K562 (cell line): ENCODE measurements at regions not wholly inside any gene's neighbourhood (a gene's known extent, or its start where the extent isn't known, plus 50 kb on each side); places are given as distances from the start of the nearest gene placed in this dataset.

Source experiments
- ATAC-seq: fragments of 200-7000 bp; cut with Tn5 transposase; 3 replicates; pipeline ENCODE4 v1.9.1; 2020; ENCODE audit warnings: moderate library complexity
- BruUV-seq: library from RNA; stranded (reverse); fragments of 400-500 nt; replicated peaks from 2 replicates; lab custom pipeline; 2021; lab: Mats Ljungman, UMichigan
- CTCF ChIA-PET: fragments of 300-600 bp; formaldehyde crosslinking; extraction: SDS; loops from one replicate; lab custom pipeline; 2021; ENCODE audit warnings: low intra/inter-chr PET ratio; lab: Yijun Ruan, JAX
- POLR2A ChIA-PET: fragments of 300-600, 350-650 bp; sonication (Branson Sonifier 250); formaldehyde crosslinking; extraction: SDS; loops from one replicate; lab custom pipeline; 2021; ENCODE audit warnings: antibody characterized with exemption, inconsistent platforms; lab: Yijun Ruan, JAX
- DNase-seq, 4 experiments: peaks; one replicate each; pipeline versions ENCODE4 v3.0.0 to v3.0.0-alpha.2; 2011 to 2018; ENCODE audit warnings: low spot score in 3 of 4, mixed read lengths in 3 of 4; ENCODE audit errors: extremely low read depth in 1 of 4
- FAIRE-seq: peaks from 2 replicates; lab custom pipeline; 2011; peaks lifted over from hg19 to GRCh38; lab: Jason Lieb, UNC
- H2AFZ ChIP-seq: 2 replicates; pipeline ENCODE4 v1.6.0; 2011; ENCODE audit warnings: low read depth, low read length, control low read depth, inconsistent platforms
- H3K27ac ChIP-seq: fragments of 200-600 bp; 3 replicates; pipeline ENCODE4 v1.8.0; 2011; ENCODE audit warnings: low read depth, mild to moderate bottlenecking, control low read depth, inconsistent platforms, low read length, moderate library complexity, mixed read lengths; ENCODE audit errors: extremely low read depth
- H3K27me3 ChIP-seq, 2 experiments: fragments of 300-600 bp in 1 of 2; 2 replicates in 1 of 2; 3 replicates in 1 of 2; pipeline versions ENCODE4 v1.6.0 to v1.8.0; 2011; ENCODE audit warnings: inconsistent platforms in 2 of 2, low read length in 2 of 2, mild to moderate bottlenecking in 1 of 2, mixed read lengths in 1 of 2, moderate library complexity in 1 of 2; ENCODE audit not compliant: control insufficient read depth in 2 of 2, insufficient read depth in 2 of 2
- H3K36me3 ChIP-seq: fragments of 300-600 bp; 3 replicates; pipeline ENCODE4 v1.8.0; 2011; ENCODE audit warnings: mild to moderate bottlenecking, low read length, inconsistent platforms; ENCODE audit not compliant: control insufficient read depth, insufficient read depth
- H3K4me1 ChIP-seq, 2 experiments: fragments of 200-600 bp in 1 of 2; replicated peaks in 1 of 2; 2 replicates in 1 of 2; 3 replicates in 1 of 2; pipeline versions ENCODE4 v1.5.1 to v1.8.0; 2011; ENCODE audit warnings: inconsistent platforms in 2 of 2, low read length in 2 of 2, mild to moderate bottlenecking in 1 of 2, mixed read lengths in 1 of 2, moderate library complexity in 1 of 2; ENCODE audit not compliant: control insufficient read depth in 2 of 2, insufficient read depth in 2 of 2
- H3K4me2 ChIP-seq: 2 replicates; pipeline ENCODE4 v1.6.1; 2011; ENCODE audit warnings: low read length, control low read depth, inconsistent platforms, mixed read lengths; ENCODE audit not compliant: insufficient read depth
- H3K4me3 ChIP-seq: fragments of 200-600 bp; sonication (generic), shearing (Covaris generic); 2 replicates; pipeline ENCODE4 v1.5.1; 2016; ENCODE audit warnings: control low read depth, inconsistent platforms
- H3K79me2 ChIP-seq: fragments of 200-600 bp; 3 replicates; pipeline ENCODE4 v1.8.0; 2011; ENCODE audit warnings: low read length, inconsistent platforms; ENCODE audit not compliant: control insufficient read depth, insufficient read depth
- H3K9ac ChIP-seq, 2 experiments: 2 replicates each; pipeline versions ENCODE4 v1.6.0 to v1.6.1; 2011; ENCODE audit warnings: low read depth in 2 of 2, low read length in 2 of 2, control low read depth in 1 of 2, inconsistent platforms in 1 of 2, mild to moderate bottlenecking in 1 of 2, mixed read lengths in 1 of 2; ENCODE audit not compliant: insufficient read depth in 1 of 2
- H3K9me1 ChIP-seq: one replicate; pipeline ENCODE4 v1.6.0; 2011; ENCODE audit warnings: inconsistent platforms, mild to moderate bottlenecking, low read length, moderate library complexity; ENCODE audit not compliant: control insufficient read depth, insufficient read depth
- H3K9me3 ChIP-seq: replicated peaks from 2 replicates; pipeline ENCODE4 v1.5.1; 2011; ENCODE audit warnings: low read depth, low read length, inconsistent platforms; ENCODE audit not compliant: control insufficient read depth, insufficient read depth
- H4K20me1 ChIP-seq: replicated peaks from 2 replicates; pipeline ENCODE4 v1.6.1; 2011; ENCODE audit warnings: low read length, inconsistent platforms, mixed read lengths; ENCODE audit not compliant: control insufficient read depth, insufficient read depth
- CCNT2 ChIP-seq: IDR thresholded peaks from 2 replicates; pipeline ENCODE4 v1.6.1; 2011; ENCODE audit warnings: borderline replicate concordance, low read depth, mild to moderate bottlenecking, moderate library complexity, mixed read lengths, low read length; ENCODE audit not compliant: insufficient read length; ENCODE audit errors: extremely low read depth
- FOXK2 ChIP-seq, 2 experiments: fragments of 450-650 bp; IDR thresholded peaks in 1 of 2; conservative IDR thresholded peaks in 1 of 2; 2 replicates each; pipeline ENCODE4 v1.6.1; 2016; ENCODE audit warnings: low read depth in 2 of 2, mild to moderate bottlenecking in 1 of 2
- KAT7 ChIP-seq: sonication (generic); formaldehyde crosslinking; IDR thresholded peaks from 2 replicates; pipeline ENCODE4 v1.8.0; 2022; ENCODE audit warnings: missing genetic modification reagents, mild to moderate bottlenecking, borderline replicate concordance
- MEF2A ChIP-seq: IDR thresholded peaks from 2 replicates; pipeline ENCODE4 v1.6.1; 2011; ENCODE audit warnings: low read depth, mild to moderate bottlenecking, low read length, moderate library complexity; ENCODE audit not compliant: control insufficient read depth
- NR2F6 ChIP-seq: fragments of 450-650 bp; formaldehyde crosslinking; IDR thresholded peaks from 2 replicates; pipeline ENCODE4 v1.4.0; 2020; ENCODE audit warnings: mild to moderate bottlenecking
- PPARD ChIP-seq: fragments of 250-450 bp; sonication (Bioruptor Pico); IDR thresholded peaks from 2 replicates; pipeline ENCODE4 v1.8.0; 2022; ENCODE audit warnings: inconsistent platforms, mild to moderate bottlenecking, moderate library complexity
- ZNF512 ChIP-seq: IDR thresholded peaks from 2 replicates; pipeline ENCODE4 v1.6.1; 2016; ENCODE audit warnings: missing genetic modification characterization, missing compliant biosample characterization
- WGBS: fragments of 100-300 bp; shearing (Covaris generic); methylation state at CpG from one replicate; pipeline ENCODE4 v1.1.6; 2016; ENCODE audit warnings: low coverage, mixed read lengths; ENCODE audit not compliant: insufficient coverage; ENCODE audit errors: missing lambda C conversion rate; 5-methylcytosine and 5-hydroxymethylcytosine counted together
- in situ Hi-C: fragments of 300-500 bp; cut with MboI; formaldehyde crosslinking; loops from 4 replicates; pipeline ENCODE4 v1.15.0; 2018; ENCODE audit warnings: inconsistent platforms, mixed read lengths
- intact Hi-C: fragments of 100-400 bp; cut with micrococcal nuclease; formaldehyde crosslinking; loops from 2 replicates; pipeline ENCODE4 v1.14.2; 2022
- TF ChIP-seq, protein P1 (sequence below): fragments of 450-650 bp; IDR thresholded peaks from 2 replicates; pipeline ENCODE4 v1.6.1; 2016; ENCODE audit warnings: mild to moderate bottlenecking, moderate library complexity

DNA sequence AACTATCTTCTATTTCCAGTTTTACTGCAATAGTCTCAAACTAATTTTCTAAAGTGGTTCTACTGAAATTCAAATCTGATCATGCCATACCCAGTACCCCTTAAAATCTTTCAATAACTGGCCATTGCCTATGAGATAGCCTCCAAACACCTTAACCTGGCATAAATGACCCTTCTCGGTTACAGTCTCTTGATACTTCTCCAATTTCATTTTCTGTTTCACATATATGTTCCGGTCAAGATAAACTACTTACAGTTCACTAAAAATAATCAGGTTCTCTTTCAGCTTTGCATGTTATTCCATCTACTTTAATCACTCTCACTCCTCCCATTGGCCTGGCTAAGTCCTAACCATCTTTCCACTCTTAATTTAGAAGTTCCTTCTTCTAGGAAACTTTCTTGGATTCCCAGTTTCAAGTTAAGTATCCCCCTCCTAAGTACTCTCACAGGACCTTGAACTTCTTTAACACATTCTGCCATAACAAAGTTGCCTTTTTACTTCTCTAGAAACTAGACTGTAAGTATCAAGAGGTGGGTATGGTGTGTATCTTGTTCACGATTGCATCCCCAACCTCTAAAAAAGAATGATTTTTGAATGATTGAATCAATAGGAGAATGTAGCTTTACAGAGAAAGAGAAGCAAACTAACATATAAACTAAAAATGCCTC is 110.2 kb upstream of the RBBP8 start:
- Histone ChIP-seq H3K79me2 (no peaks in the 10 kb centered on the region), H3K9ac (no peak overlapping the region), H4K20me1 (no peaks in the 10 kb centered on the region), H3K27ac (no peak overlapping the region), H3K9me1 (no peaks in the 10 kb centered on the region), H3K36me3 (no peaks in the 10 kb centered on the region), H3K4me1 (no peaks in the 10 kb centered on the region), H2AFZ (no peak overlapping the region), H3K9me3 (no peaks in the 10 kb centered on the region), H3K27me3 (no peaks in the 10 kb centered on the region; a peak in 2 of 5 replicates), H3K4me2 (no peak overlapping the region), H3K4me3 (no peak overlapping the region)
- intact Hi-C loops, result no loop called here
- DNase-seq, result no peak
- ATAC-seq, result no peak
- BruUV-seq, result no TSS peak
- ChIA-PET POLR2A (no interaction called here), CTCF (no interaction called here)
- FAIRE-seq, result no peak
- in situ Hi-C loops, result no loop called here
- WGBS, result 4% methylated on average over 3 of the region's 3 CpGs
- TF ChIP-seq FOXK2 (conservative IDR thresholded peaks at IDR 0.05 in 1 of 2, IDR thresholded peaks at IDR 0.05 in 1 of 2; ENCODE audit: low read depth in 2 of 2), result no peak
- no peak for TF ChIP-seq CCNT2
- TF ChIP-seq KAT7 (CRISPR knock-in tag), result no peak
- TF ChIP-seq PPARD (CRISPR knock-in tag), result no peak
- TF ChIP-seq NR2F6 (CRISPR knock-in tag), result no peak
- TF ChIP-seq, protein P1, sequence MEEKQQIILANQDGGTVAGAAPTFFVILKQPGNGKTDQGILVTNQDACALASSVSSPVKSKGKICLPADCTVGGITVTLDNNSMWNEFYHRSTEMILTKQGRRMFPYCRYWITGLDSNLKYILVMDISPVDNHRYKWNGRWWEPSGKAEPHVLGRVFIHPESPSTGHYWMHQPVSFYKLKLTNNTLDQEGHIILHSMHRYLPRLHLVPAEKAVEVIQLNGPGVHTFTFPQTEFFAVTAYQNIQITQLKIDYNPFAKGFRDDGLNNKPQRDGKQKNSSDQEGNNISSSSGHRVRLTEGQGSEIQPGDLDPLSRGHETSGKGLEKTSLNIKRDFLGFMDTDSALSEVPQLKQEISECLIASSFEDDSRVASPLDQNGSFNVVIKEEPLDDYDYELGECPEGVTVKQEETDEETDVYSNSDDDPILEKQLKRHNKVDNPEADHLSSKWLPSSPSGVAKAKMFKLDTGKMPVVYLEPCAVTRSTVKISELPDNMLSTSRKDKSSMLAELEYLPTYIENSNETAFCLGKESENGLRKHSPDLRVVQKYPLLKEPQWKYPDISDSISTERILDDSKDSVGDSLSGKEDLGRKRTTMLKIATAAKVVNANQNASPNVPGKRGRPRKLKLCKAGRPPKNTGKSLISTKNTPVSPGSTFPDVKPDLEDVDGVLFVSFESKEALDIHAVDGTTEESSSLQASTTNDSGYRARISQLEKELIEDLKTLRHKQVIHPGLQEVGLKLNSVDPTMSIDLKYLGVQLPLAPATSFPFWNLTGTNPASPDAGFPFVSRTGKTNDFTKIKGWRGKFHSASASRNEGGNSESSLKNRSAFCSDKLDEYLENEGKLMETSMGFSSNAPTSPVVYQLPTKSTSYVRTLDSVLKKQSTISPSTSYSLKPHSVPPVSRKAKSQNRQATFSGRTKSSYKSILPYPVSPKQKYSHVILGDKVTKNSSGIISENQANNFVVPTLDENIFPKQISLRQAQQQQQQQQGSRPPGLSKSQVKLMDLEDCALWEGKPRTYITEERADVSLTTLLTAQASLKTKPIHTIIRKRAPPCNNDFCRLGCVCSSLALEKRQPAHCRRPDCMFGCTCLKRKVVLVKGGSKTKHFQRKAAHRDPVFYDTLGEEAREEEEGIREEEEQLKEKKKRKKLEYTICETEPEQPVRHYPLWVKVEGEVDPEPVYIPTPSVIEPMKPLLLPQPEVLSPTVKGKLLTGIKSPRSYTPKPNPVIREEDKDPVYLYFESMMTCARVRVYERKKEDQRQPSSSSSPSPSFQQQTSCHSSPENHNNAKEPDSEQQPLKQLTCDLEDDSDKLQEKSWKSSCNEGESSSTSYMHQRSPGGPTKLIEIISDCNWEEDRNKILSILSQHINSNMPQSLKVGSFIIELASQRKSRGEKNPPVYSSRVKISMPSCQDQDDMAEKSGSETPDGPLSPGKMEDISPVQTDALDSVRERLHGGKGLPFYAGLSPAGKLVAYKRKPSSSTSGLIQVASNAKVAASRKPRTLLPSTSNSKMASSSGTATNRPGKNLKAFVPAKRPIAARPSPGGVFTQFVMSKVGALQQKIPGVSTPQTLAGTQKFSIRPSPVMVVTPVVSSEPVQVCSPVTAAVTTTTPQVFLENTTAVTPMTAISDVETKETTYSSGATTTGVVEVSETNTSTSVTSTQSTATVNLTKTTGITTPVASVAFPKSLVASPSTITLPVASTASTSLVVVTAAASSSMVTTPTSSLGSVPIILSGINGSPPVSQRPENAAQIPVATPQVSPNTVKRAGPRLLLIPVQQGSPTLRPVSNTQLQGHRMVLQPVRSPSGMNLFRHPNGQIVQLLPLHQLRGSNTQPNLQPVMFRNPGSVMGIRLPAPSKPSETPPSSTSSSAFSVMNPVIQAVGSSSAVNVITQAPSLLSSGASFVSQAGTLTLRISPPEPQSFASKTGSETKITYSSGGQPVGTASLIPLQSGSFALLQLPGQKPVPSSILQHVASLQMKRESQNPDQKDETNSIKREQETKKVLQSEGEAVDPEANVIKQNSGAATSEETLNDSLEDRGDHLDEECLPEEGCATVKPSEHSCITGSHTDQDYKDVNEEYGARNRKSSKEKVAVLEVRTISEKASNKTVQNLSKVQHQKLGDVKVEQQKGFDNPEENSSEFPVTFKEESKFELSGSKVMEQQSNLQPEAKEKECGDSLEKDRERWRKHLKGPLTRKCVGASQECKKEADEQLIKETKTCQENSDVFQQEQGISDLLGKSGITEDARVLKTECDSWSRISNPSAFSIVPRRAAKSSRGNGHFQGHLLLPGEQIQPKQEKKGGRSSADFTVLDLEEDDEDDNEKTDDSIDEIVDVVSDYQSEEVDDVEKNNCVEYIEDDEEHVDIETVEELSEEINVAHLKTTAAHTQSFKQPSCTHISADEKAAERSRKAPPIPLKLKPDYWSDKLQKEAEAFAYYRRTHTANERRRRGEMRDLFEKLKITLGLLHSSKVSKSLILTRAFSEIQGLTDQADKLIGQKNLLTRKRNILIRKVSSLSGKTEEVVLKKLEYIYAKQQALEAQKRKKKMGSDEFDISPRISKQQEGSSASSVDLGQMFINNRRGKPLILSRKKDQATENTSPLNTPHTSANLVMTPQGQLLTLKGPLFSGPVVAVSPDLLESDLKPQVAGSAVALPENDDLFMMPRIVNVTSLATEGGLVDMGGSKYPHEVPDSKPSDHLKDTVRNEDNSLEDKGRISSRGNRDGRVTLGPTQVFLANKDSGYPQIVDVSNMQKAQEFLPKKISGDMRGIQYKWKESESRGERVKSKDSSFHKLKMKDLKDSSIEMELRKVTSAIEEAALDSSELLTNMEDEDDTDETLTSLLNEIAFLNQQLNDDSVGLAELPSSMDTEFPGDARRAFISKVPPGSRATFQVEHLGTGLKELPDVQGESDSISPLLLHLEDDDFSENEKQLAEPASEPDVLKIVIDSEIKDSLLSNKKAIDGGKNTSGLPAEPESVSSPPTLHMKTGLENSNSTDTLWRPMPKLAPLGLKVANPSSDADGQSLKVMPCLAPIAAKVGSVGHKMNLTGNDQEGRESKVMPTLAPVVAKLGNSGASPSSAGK, result no peak
- TF ChIP-seq MEF2A, result no peak
- no peak for TF ChIP-seq ZNF512
